T-helper 2 cell (primary cell): ENCODE measurements at regions not wholly inside any gene's neighbourhood (a gene's known extent, or its start where the extent isn't known, plus 50 kb on each side); places are given as distances from the start of the nearest gene placed in this dataset.

Experiments used
- DNase-seq, 5 experiments: peaks; one replicate each; pipeline versions ENCODE4 v3.0.0 to v3.0.0-alpha.2; 2012 to 2022

DNA sequence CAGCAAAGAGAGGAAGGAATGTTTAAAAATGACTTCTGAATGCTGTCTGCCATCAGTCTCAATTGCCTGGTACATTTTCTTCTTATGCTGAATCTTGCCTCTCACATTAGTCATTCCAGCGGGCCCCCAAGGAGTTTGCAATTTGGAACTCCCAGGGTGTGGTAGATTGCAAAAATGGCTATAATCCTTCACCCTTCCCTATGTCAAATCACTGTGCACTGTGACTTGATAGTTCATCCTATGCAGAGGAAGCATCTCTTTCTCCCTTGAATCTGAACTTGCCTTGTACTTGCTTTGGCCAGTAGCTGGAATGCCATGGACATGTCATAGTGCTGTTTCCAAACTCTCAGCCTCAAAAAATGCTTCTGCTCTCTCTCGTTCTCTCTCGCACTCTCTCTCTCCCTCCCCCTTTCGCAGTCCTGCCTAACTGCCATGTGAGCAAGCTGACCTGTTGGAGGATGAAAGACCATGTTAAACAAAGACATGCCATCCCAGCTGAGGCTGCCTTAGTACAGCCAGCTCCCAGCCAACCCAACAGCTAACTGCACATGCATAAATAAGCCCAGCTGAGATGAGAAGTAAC lies 284.0 kb upstream of the TLE4 start:
- DNase-seq, result no peak

DNA sequence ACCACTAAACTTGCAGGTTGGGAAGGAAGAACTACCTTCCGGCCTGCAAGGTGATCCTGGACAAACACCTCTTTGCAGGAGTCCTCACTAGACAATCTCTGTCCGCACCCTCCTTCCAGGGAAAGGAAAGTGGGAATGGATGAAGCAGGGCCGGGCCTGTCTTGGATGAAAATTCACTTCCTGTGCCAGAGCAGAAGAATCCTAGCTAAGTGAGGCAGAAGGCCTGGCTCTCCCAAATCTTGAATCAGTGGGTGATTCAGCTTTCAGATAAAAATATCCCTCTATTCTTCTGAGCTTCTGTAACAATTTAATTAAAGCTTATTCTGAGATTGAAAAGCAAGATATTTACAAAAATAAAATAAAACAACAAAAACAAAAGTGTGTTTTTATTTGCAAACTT lies 281.9 kb upstream of the TLE4 start:
- no peak for DNase-seq

DNA sequence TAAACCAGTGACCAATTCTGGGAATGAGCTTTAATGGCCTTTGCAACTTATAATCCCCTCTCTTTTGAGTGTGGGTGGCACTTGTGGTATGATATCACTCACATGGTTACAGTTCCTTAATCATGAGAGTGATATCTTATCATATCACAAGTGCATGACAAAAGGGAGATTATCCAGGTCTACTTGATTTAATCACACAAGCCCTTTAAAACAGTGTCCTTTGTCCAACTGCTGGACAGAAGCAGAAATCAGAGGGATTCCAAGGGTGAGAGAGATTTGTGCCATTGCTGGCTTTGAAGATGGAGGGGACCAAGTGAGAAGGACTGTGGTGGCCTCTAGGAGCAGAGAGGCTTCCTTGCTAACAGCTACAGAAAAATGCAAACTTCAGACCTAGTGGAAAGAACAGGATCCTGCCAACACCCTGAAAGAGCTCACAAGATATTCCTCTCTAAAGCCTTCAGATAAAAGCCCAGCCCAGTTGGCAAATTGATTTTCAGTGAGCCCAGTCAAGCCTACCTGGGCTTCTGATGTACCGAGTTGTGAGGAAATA lies 279.0 kb upstream of the TLE4 start:
- DNase-seq, result no peak

DNA sequence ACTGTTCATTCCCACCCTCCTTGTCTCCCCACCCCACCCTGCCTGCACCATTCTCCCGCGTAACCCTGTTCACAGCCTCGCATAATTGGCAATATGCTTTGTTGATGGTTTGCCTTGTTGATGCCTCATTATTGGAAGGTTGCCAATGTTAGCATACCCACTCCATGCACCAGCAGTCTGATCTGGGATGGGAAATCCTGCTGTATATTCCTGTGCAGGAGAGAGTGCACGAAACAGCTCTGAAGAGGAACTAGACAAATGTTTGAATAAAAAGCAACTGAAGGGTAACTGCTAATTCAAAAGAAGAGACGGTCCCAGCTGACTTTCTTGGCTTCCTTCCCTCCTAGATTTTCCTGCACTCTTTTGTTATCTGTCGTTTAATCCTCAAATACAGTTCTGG lies 271.7 kb upstream of the TLE4 start:
- DNase-seq, result no peak

DNA sequence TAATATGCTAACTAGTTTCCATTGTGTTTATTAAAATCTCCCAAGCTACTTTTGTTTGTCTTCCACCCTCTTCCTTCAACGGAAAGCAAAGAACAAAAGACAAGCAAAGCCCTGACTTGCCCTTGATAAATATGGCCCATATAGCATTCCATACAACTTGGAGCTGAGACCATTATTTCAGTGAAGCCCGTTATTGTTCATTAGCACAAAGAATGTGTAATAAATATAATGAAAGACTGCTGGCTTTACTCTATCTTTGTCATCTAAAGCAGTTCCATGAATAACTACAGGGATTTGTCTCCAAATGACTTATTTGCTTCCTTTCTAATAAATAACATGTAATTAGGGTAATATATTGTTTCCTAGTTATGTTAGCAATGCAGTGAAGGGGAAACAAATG lies 270.7 kb upstream of the TLE4 start:
- no peak for DNase-seq

DNA sequence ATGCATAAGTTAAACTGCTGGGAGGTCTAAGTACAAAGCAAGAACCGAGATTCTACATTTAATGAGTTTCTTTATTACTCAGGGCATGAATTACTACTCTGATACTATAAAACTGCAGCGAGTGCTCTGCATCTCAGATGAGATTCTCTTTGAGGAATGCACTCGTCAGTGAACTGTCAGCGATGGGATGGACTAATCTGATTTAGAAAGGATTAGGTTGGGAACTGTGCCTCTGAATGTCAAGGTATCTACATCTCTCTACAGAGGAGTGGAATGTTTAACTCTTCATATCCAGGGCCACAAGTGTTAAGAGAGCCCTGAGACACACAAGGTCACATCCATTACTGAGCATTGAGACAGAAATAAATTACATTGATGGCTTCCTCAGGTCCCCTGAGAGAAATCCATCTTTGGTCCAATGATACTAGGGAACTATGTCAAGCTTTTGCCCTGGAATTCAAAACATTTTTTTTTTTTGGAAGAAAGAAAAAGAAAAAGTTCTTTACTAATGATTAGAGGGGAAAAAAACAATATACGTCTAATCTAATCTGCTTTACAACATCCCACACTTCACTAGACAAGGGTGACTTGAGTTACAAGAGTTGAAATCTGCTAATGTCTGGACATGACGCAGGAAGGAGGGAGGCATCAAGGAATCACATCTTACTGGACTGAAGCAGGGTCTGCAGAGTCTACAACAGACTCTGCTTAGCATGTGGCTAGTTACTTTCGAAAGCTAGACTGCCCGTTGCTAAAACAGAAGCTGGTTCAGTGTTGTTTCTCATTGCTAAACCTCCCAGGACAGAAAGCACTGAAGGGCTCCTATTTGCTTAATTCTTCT lies 270.0 kb upstream of the TLE4 start:
- no peak for DNase-seq

DNA sequence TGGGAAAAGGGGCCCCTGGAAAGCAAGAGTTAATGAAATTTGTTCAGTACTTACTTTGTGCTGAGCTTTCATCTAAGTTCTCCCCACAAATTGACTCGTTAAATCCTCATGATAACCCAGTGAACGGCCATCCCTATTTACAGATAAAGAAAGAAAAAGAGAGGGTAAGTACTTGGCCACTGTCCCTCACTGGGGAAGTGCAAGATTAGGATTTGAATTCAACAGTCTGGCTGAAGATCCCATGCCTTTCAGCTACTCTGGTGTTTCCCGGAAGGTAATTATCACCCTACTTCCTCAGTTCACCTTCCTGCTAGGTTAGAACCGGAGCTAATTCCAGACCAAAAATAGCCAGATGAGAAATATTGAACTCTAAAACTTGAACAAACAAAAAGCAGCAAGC lies 269.2 kb upstream of the TLE4 start:
- DNase-seq, result no peak

DNA sequence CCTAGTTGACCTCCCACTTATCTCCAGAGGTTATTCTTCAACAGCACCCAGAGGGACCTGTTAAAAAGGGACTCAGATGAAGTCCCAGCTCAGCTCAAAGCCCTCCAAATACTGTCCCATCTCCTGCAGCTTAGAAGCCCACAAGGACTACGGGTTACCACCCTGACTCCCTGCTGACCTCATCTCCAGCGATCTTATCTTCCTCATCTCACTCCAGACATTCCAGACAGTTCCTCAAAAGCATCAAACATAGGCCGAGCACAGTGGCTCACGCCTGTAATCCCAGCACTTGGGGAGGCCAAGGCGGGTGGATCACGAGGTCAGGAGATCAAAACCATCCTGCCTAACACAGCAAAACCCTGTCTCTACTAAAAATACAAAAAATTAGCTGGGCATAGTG lies 263.8 kb upstream of the TLE4 start:
- DNase-seq, result no peak

DNA sequence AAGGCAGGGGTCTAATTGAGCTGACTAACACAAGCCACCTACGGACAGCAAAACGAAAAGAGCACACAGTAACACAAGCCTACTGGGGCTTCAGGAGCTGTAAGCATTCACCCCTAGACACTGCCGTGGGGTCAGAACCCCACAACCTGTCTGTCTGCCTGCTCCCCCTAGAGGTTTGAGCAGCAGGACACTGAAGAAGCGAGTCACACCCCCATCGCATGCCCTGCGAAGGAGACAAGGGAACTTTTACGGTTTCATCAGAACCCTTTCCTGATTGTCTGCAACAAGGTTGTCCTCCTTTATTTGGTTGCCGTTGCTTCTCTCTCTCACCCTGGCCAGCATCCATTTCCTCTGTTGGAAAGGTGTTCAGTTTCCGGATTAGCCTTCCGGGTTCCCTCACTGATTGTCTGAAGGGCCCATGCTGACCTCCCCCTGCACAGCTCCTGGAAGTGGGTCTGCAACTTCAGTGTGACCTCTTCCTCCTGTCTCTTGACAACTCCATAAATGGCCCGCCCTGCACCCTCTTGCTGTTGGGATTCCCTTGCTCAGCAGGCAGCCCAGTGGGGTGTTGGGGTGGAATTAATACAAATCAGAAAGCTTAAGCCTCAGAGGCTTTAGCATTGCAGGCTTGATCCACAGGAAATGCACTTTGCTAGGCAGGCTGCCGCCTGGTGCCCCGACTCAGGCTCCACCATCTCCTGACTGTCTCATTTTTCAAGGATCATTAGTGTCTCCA lies 258.9 kb upstream of the TLE4 start:
- DNase-seq, result no peak

DNA sequence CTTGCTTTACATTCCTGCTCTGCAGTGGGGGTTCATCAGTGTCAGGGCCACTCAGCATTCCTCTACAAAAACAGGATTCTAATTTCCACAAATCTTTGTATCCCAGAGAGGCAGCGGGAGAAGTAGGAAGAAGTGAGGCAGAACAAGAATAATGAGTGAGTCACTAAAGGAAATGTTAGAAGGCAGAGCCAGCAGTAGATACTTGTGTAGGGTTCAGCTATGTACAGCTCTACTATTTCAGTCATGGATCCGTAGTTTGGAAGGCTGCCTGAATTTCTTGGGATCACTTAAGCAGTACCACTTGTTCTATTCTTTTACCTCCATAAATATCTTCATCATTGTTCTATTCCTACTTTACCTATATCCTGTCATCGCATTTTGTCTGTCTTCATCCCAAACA lies 246.3 kb upstream of the TLE4 start:
- no peak for DNase-seq

DNA sequence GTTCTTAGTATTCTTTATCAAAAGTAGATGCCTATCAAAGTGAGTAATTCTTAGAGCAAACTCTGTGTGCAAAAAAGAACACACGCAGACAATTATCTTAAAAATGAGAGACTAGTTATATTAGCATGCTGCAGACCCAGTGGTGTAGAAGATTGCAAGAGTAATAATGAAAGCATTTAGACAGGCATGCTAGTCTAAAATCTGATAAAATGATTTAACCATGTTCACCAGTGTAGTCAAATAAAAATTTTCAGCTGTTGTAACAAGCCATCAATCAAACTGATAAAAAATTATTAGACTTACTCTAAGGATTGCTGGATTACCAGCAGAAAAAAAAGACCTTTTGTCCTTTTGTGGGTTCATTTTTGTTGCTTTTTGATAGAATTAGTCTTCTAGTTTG lies 241.9 kb upstream of the TLE4 start:
- DNase-seq, result no peak

DNA sequence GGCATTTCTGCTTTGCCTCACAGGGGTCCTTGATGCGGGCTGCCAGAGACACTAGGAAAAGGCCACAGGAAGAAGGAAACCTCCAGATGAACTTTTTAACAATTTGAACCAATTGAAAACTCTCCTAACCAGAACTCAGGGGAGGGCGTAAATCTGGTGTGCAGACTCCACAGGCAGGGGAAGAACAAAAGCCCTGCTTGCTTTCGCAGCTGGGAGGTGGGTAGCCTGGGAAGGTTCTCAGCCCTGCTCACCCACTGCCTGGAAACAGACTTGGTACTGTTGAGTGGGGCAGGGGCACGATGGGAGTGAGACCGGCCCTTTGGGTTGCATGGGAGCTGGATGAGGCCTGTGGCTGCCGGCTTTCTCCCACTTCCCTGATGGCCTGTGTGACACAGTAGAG lies 237.8 kb upstream of the TLE4 start:
- DNase-seq, result no peak

DNA sequence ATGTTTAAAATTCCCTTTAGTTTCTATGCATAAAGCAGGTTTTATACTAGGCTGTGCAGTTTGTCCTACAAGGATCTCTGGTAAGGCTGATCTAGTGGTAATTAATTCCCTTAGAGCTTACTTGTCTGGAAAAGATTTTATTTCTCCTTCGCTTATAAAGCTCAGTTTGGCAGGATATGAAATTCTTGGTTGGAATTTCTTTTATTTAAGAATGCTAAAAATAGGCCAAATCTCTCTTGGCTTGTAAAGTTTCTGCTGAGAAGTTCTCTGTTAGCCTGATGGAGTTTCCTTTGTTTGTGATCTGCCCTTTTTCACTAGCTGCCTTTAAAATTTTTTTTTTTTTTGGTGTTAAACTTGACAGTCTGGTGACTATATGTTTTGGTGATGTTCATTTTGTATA lies 237.1 kb upstream of the TLE4 start:
- DNase-seq, result no peak

DNA sequence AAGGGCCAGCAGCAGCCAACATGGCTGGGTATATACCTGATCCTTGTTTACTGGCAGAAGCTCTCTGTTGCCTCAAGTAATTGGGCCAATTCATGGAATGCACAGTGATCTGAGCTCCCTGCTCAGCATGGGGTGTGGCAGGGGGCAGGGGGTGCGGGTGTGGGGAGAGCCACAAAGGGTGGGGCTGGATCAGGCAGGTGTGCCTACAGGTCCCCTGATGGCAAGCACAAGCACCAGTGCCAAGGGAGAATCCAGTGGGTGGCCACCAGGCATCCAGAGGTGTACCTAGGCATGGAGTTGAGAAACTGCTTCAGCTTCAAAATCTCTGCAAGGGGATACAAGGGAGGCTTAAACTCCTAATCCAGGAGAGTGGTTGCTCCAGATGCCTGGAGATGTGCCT lies 235.8 kb upstream of the TLE4 start:
- no peak for DNase-seq

DNA sequence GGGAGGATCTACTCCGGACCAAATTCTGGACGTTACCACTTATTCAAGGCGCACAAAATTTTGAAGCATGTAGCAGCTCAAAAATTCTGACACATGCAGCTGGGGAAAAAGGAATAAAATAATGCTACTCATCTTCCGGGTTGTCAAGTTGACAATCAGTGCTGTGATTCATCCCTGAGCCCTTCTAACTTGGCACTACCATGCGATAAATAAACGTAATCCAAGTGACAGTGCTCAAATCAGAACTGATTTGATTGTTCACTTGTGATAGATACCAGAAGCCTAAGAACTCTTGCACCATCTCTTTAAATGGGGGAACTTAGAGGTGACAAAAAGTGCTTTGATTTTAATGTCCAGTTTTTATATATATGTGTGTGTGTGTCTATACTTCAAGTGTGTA lies 230.2 kb upstream of the TLE4 start:
- no peak for DNase-seq

DNA sequence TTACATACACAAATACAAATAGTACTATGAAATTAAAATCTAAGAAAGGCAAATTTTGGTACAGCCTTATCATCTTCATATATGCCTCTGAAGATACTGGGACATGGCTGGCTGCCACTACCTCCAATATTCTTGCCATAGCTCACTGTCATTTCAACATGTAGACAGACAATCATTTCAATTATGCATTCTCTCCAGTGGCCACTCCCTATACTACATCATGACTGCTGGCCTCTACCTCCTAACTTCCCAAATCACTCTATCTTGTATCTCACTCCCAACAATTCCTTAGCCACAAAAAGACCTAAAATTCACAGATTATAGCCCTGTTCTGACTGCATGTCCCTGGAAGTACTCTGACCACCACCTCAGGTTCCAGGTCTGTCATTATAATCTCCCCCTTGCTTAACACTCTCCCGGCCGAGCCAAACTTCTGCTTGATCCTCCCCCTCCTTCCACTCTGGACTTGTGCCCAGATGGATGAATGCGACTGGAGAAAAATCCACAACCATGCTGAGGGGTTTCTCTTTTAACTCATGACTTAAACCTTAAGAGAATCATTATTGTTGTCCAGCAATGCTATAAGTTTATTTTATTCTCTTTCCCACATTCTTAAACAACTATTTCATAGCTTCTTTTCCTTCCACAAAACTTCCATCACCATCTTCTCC lies 225.3 kb upstream of the TLE4 start:
- no peak for DNase-seq

DNA sequence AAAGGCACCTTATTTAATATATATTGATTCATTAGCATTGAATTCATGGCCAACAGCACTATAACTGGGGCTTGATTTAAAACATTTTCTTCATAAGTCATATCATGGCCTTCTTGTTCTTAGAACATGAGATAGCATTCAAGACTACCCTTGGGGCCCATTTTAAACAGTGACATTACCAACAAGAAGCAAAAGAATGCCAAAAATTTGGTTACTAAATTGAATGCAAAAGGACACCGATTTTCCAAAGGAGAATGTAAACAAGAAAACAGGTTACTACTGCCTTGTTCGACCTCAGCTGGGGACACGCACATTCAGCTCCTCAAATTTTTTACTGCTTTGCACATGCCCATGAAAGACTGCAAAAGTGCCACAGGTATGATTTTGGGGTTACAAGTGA lies 219.4 kb upstream of the TLE4 start:
- DNase-seq, result no peak

DNA sequence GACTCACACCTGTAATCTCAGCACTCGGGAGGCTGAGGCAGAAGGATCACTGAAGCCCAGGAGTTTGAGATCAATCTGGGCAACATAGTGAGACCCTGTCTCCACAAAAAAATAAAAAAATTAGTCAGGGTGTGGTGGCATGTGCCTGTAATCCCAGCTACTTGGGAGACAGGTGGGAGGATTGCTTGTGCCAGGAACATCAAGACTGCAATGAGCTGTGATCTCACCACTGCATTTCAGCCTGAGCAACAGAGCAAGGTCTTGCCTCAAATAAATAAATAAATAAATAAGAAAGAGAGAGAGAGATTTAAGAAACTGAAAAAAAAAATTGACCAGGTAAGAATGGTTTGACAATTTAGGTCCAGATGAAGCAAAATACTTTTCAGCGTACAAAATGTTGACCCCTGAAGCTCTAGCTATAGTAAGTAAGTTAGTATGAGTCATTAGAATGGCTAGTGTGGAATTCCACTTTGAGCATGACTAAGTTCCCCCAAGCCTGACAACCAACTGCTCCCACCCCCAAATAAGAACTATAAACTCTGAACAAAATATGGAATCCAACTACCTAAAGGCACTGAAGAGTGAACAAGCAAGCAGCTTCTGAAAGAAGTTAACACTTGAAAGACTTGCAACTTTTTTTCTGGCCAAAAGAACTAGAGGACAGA lies 217.8 kb upstream of the TLE4 start:
- DNase-seq, result no peak

DNA sequence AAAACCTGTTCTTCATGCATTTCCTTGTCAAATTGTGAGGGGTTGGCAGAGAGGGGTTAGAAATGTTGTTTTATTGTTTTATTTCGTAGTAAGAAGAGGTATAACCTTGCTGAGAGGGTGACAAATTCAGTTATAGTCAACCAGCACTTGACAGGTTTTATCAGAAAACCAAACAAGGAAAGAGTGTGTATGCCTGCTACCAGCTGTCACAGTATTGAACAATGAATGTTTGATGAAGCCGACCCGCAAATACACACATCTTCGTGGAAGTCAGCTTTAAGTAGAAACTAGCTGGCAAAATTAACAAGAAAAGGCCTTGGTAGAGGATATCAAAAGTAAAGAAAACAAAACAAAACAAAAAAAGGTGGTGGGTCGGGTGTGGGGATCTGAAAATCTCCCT lies 214.6 kb upstream of the TLE4 start:
- DNase-seq, result no peak

DNA sequence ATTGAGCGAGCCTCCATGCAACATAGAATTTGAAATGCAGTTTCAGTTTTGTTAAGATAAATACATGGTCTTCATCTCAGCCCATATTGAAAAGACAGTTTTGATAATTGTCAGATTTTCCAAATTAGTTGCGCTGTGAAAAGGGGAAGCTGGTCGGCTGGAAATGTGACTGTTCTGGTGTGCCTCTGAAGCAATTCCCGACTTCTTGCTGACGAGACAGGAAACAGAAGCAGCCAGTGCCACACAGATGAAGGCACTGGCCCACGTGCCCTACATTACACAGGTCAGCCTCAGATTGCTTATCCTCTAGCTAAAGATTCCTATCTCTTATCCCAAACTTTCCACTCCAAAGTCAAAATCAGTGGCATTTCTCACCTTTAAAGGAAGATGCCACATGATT lies 214.1 kb upstream of the TLE4 start:
- no peak for DNase-seq

DNA sequence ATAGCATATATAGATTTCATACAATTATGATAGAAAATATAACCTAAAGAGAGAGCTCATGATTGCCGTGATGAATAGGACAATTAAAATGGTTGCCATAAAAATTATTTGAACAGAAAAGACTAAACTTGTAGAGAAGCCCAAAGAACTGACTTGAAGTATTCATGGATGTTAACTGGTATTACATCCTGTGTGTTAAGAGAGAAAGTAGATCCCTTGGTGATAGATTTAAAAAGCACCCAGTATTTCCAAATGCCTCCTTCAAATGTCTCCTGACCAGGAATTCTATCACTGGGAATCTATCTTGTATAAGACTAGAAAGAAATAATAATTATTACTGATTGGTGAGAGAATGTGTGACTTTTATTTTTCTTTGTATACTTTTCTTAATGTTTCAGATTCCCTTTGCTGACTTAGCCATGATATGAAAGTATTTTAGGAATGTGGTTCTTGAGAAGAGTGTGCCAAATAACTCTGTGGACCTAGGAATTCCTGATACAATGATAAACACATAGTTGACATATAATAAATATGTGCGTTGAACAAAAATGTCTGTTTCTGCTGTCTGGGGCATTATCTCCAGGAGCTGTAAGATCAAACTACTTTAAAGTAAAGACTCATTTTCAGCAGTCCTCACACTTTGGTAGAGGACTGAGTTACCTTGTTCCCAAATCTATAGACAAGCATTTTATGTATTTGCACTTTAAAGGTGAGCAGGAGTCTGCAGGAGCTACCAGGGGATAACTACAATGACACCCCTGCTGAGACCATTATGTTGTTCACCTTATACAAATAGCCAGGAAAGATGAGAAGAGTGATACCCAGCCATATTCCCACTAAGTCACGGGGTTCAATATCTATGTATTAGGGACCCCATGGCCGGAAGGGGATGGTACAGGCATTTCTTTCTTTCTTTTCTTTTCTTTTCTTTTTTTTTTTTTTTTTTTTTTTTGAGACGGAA lies 211.1 kb upstream of the TLE4 start:
- no peak for DNase-seq
